Smooth muscle cell (in vitro differentiated cells): ENCODE measurements at regions not wholly inside any gene's neighbourhood (a gene's known extent, or its start where the extent isn't known, plus 50 kb on each side); places are given as distances from the start of the nearest gene placed in this dataset.

ENCODE experiments used
- DNase-seq: peaks from one replicate; lab custom pipeline; 2025; ENCODE audit not compliant: unreplicated experiment; lab: John Stamatoyannopoulos, UW
- H2AFZ ChIP-seq: fragments of 200-600 bp; sonication (generic); 2 replicates; pipeline ENCODE4 v1.6.0; 2016; ENCODE audit warnings: antibody characterized with exemption, low read depth, mild to moderate bottlenecking
- H3F3A ChIP-seq: fragments of 200-600 bp; sonication (generic); 2 replicates; pipeline ENCODE4 v1.6.0; 2017; ENCODE audit warnings: antibody characterized with exemption, low read depth
- H3K27ac ChIP-seq: fragments of 200-600 bp; sonication (generic); 2 replicates; pipeline ENCODE4 v1.5.1; 2016; ENCODE audit warnings: low read depth, mild to moderate bottlenecking
- H3K27me3 ChIP-seq: fragments of 200-600 bp; sonication (generic); 2 replicates; pipeline ENCODE4 v1.6.1; 2016; ENCODE audit warnings: low read depth, mild to moderate bottlenecking
- H3K36me3 ChIP-seq: fragments of 200-600 bp; sonication (generic); 2 replicates; pipeline ENCODE4 v1.5.1; 2016; ENCODE audit warnings: low read depth
- H3K4me1 ChIP-seq: fragments of 200-600 bp; sonication (generic); 2 replicates; pipeline ENCODE4 v1.5.1; 2016; ENCODE audit warnings: low read depth
- H3K4me2 ChIP-seq: fragments of 200-600 bp; sonication (generic); 2 replicates; pipeline ENCODE4 v1.6.0; 2016; ENCODE audit warnings: mild to moderate bottlenecking
- H3K4me3 ChIP-seq: fragments of 200-600 bp; sonication (generic); 2 replicates; pipeline ENCODE4 v1.5.1; 2016; ENCODE audit warnings: mild to moderate bottlenecking
- H3K79me2 ChIP-seq: fragments of 200-600 bp; sonication (generic); 2 replicates; pipeline ENCODE4 v1.6.0; 2016; ENCODE audit warnings: low read depth, mild to moderate bottlenecking
- H3K9ac ChIP-seq: fragments of 200-600 bp; sonication (generic); 2 replicates; pipeline ENCODE4 v1.6.0; 2016; ENCODE audit warnings: low read depth
- H3K9me3 ChIP-seq: fragments of 200-600 bp; sonication (generic); replicated peaks from 2 replicates; pipeline ENCODE4 v1.5.1; 2016; ENCODE audit warnings: low read depth
- H4K20me1 ChIP-seq: fragments of 200-600 bp; sonication (generic); 2 replicates; pipeline ENCODE4 v1.6.0; 2016; ENCODE audit warnings: low read depth
- CTCF ChIP-seq: fragments of 200-600 bp; sonication (generic); IDR thresholded peaks from 2 replicates; pipeline ENCODE4 v1.5.1; 2017; ENCODE audit warnings: borderline replicate concordance, mild to moderate bottlenecking, antibody characterized with exemption; ENCODE audit not compliant: insufficient read depth, poor library complexity, severe bottlenecking
- WGBS: methylation state at CpG from one replicate; pipeline ENCODE4 v1.1.7; 2016; ENCODE audit warnings: low lambda C conversion rate; 5-methylcytosine and 5-hydroxymethylcytosine counted together

GRCh38 chr19:31111741-31112140 lies 237.5 kb downstream of the TSHZ3 start:
- Histone ChIP-seq H3K4me2 (no peak overlapping the region), H3K4me3 (no peak overlapping the region), H2AFZ (no peak overlapping the region), H3F3A (peaks cover 6% of the 10 kb centered on the region), H3K27me3 (no peaks in the 10 kb centered on the region), H3K27ac (no peak overlapping the region), H3K36me3 (no peaks in the 10 kb centered on the region), H3K79me2 (no peaks in the 10 kb centered on the region), H3K4me1 (no peaks in the 10 kb centered on the region), H3K9me3 (no peaks in the 10 kb centered on the region), H3K9ac (no peak overlapping the region), H4K20me1 (no peaks in the 10 kb centered on the region)
- WGBS, result 91% methylated on average over 3 of the region's 3 CpGs
- no peak for TF ChIP-seq CTCF
- DNase-seq, result no peak

GRCh38 chr19:31110336-31110735 lies 238.9 kb downstream of the TSHZ3 start:
- Histone ChIP-seq H3K79me2 (no peaks in the 10 kb centered on the region), H3K4me1 (no peaks in the 10 kb centered on the region), H3F3A (peaks cover 6% of the 10 kb centered on the region), H3K9ac (no peak overlapping the region), H3K9me3 (no peaks in the 10 kb centered on the region), H3K4me3 (no peak overlapping the region), H3K36me3 (no peaks in the 10 kb centered on the region), H3K4me2 (no peak overlapping the region), H3K27ac (no peak overlapping the region), H4K20me1 (no peaks in the 10 kb centered on the region), H2AFZ (no peak overlapping the region), H3K27me3 (peaks cover 2% of the 10 kb centered on the region)
- peak; percentile 37 for TF ChIP-seq CTCF
- 60% methylated on average over 5 of the region's 5 CpGs for WGBS
- DNase-seq, result no peak

- no peak for DNase-seq
- peaks cover 6% of the 10 kb centered on the region for H3F3A ChIP-seq
- no peaks in the 10 kb centered on the region for H3K9me3 ChIP-seq
- H3K9ac ChIP-seq, result no peak overlapping the region
- H3K27ac ChIP-seq, result no peak overlapping the region
- no peak overlapping the region for H3K4me3 ChIP-seq
- H3K27me3 ChIP-seq, result peaks cover 2% of the 10 kb centered on the region
- peak overlapping the region; percentile 44 for H3K4me2 ChIP-seq
- H3K36me3 ChIP-seq, result no peaks in the 10 kb centered on the region
- no peaks in the 10 kb centered on the region for H3K4me1 ChIP-seq
- WGBS, result 5% methylated on average over 2 of the region's 2 CpGs
- no peak for TF ChIP-seq CTCF
- H4K20me1 ChIP-seq, result no peaks in the 10 kb centered on the region
- H3K79me2 ChIP-seq, result no peaks in the 10 kb centered on the region
- no peak overlapping the region for H2AFZ ChIP-seq
Observed at GRCh38 chr19:31109636-31110035, 239.6 kb downstream of the TSHZ3 start.

GRCh38 chr19:31107096-31107495 lies 242.1 kb downstream of the TSHZ3 start:
- 90% methylated on average over 8 of the region's 8 CpGs for WGBS
- Histone ChIP-seq H3K4me2 (no peak overlapping the region), H3K4me3 (no peak overlapping the region), H3K9me3 (no peaks in the 10 kb centered on the region), H2AFZ (no peak overlapping the region), H3K4me1 (no peaks in the 10 kb centered on the region), H3K36me3 (no peaks in the 10 kb centered on the region), H3F3A (peaks cover 6% of the 10 kb centered on the region), H4K20me1 (no peaks in the 10 kb centered on the region), H3K9ac (no peak overlapping the region), H3K27me3 (peaks cover 2% of the 10 kb centered on the region), H3K79me2 (no peaks in the 10 kb centered on the region), H3K27ac (no peak overlapping the region)
- no peak for TF ChIP-seq CTCF
- no peak for DNase-seq
